BJ (cell line): ENCODE measurements at regions not wholly inside any gene's neighbourhood (a gene's known extent, or its start where the extent isn't known, plus 50 kb on each side); places are given as distances from the start of the nearest gene placed in this dataset.

ENCODE experiments used
- CTCF ChIA-PET: fragments of 350-600 bp; formaldehyde crosslinking; extraction: SDS; loops from one replicate; lab custom pipeline; 2021; ENCODE audit warnings: antibody characterized with exemption, inconsistent platforms; lab: Yijun Ruan, JAX
- POLR2A ChIA-PET: fragments of 300-600 bp; sonication (Branson Sonifier 250); formaldehyde crosslinking; extraction: SDS; loops from one replicate; lab custom pipeline; 2021; ENCODE audit warnings: antibody characterized with exemption; lab: Charles Lee
- DNase-seq: peaks from one replicate; pipeline ENCODE4 v3.0.0-alpha.2; 2011; ENCODE audit warnings: low read depth
- H3K27me3 ChIP-seq: 2 replicates; pipeline ENCODE4 v1.6.0; 2011; ENCODE audit warnings: low read length; ENCODE audit not compliant: control insufficient read depth, insufficient read depth
- H3K36me3 ChIP-seq: 2 replicates; pipeline ENCODE4 v1.5.1; 2011; ENCODE audit warnings: low read length; ENCODE audit not compliant: control insufficient read depth, insufficient read depth
- H3K4me3 ChIP-seq: 2 replicates; pipeline ENCODE4 v1.5.1; 2011; ENCODE audit warnings: low read depth, mild to moderate bottlenecking, control low read depth, low read length
- TF ChIP-seq, protein P1 (sequence below): IDR thresholded peaks from 2 replicates; pipeline ENCODE4 v1.5.1; 2011; ENCODE audit warnings: low read depth, mild to moderate bottlenecking, control low read depth, inconsistent platforms, low read length, moderate library complexity; ENCODE audit not compliant: insufficient read depth

GRCh38 chr7:32681174-32681518 is 185.9 kb downstream of the AVL9 start:
- peaks cover 1% of the 10 kb centered on the region; the same call in 1 of the 2 replicates for H3K36me3 ChIP-seq
- POLR2A ChIA-PET: no interaction called here

GRCh38 chr7:32680259-32681173 is 185.2 kb downstream of the AVL9 start:
- DNase-seq: no peak
- ChIA-PET CTCF (no interaction called here), POLR2A (no interaction called here)
- TF ChIP-seq, protein P1, sequence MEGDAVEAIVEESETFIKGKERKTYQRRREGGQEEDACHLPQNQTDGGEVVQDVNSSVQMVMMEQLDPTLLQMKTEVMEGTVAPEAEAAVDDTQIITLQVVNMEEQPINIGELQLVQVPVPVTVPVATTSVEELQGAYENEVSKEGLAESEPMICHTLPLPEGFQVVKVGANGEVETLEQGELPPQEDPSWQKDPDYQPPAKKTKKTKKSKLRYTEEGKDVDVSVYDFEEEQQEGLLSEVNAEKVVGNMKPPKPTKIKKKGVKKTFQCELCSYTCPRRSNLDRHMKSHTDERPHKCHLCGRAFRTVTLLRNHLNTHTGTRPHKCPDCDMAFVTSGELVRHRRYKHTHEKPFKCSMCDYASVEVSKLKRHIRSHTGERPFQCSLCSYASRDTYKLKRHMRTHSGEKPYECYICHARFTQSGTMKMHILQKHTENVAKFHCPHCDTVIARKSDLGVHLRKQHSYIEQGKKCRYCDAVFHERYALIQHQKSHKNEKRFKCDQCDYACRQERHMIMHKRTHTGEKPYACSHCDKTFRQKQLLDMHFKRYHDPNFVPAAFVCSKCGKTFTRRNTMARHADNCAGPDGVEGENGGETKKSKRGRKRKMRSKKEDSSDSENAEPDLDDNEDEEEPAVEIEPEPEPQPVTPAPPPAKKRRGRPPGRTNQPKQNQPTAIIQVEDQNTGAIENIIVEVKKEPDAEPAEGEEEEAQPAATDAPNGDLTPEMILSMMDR: no peak
- Histone ChIP-seq H3K4me3 (no peak overlapping the region), H3K27me3 (no peaks in the 10 kb centered on the region), H3K36me3 (peaks cover 1% of the 10 kb centered on the region; the same call in 1 of the 2 replicates)

More at GRCh38 chr7:32681174-32681518, 185.9 kb downstream of the AVL9 start:
- TF ChIP-seq, protein P1: no peak
- H3K4me3 ChIP-seq: no peak overlapping the region
- CTCF ChIA-PET: no interaction called here
- DNase-seq: no peak
- no peaks in the 10 kb centered on the region for H3K27me3 ChIP-seq

DNA sequence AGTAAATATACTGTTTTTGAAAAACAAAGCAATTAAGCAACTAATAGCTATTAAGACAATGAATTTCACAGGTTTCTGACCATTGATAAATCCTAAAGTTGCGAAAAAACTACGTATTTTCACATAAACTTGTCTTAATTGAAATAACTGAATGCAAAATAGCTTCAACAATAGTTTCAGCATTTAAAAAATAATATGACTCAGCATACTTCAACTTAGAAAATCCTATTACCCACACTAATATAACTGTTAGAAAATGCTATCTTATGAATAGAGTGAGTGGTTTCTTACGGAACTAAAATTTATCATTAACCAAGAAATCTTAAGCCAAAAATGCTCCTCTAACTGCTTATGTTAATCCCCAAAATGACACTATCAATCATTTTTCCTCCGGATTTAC is 183.9 kb downstream of the AVL9 start:
- TF ChIP-seq, protein P1: no peak
- peaks cover 1% of the 10 kb centered on the region; the same call in 1 of the 2 replicates for H3K36me3 ChIP-seq
- H3K4me3 ChIP-seq: no peak overlapping the region
- H3K27me3 ChIP-seq: no peaks in the 10 kb centered on the region
- POLR2A ChIA-PET: no interaction called here
- no peak for DNase-seq
- CTCF ChIA-PET: no interaction called here

DNA sequence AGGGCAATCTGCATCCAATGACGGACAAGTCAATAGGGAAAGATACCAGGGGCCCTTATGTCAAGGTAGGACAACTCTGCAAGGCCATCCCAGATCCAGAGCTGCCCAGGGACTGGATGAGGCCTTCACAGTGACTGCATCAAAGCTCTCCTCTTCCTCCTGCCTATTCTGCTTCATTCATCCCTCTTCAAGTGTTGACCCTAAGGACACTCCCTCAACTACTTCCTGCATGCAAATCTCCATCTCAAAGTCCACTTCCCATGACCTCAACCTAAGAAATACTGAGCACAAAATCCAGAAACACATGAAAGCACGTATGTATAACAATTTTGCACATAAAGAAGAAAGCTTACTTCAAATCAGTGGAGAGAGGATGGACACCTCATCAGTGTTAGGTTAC is 182.3 kb downstream of the AVL9 start:
- CTCF ChIA-PET: interaction anchor here (1.1 to 1.2 kb wide), 2 partner anchors 13 to 14 kb away, joined by 3 read pairs; no protein-coding TSS in a partner anchor
- H3K27me3 ChIP-seq: no peaks in the 10 kb centered on the region
- peaks cover 1% of the 10 kb centered on the region; the same call in 1 of the 2 replicates for H3K36me3 ChIP-seq
- TF ChIP-seq, protein P1: no peak
- DNase-seq: no peak
- no peak overlapping the region for H3K4me3 ChIP-seq
- POLR2A ChIA-PET: no interaction called here

DNA sequence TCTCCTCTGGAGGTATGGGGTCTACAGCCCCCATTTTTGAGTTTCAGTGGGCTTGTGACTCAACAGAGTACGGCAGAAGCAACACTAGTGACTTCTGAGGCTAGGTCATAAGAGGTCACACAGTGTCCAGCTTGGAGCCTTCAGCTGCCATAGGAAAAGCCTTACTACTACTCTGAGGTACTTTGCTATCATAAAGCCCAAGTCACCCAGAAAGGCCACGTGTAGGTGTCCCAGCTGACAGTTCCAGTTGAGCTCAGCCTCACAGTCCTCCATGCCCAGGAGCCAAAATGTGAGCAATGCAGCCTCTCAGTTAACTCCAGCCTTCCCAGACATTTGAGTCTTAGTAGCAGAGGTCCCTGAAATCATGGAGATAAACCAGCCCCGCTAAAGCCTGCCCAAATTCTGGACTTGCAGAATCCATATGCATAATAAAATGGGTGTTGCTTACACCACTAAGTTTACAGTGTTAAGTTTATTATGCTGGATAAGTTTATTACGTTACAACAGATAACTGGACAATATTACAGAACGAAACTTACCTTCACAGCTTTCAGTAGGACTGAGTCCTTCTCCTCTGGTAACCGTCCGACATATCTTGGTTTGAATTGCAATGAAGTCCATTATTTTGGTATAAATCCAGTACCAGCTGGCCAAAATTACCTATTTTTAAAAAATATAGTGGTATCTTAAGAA is 181.1 kb downstream of the AVL9 start:
- ChIA-PET POLR2A (no interaction called here), CTCF (no interaction called here)
- TF ChIP-seq, protein P1: no peak
- DNase-seq: no peak
- no peaks in the 10 kb centered on the region for H3K27me3 ChIP-seq
- no peak overlapping the region for H3K4me3 ChIP-seq
- H3K36me3 ChIP-seq: peaks cover 1% of the 10 kb centered on the region; the same call in 1 of the 2 replicates
